K562 (cell line): ENCODE measurements at regions not wholly inside any gene's neighbourhood (a gene's known extent, or its start where the extent isn't known, plus 50 kb on each side); places are given as distances from the start of the nearest gene placed in this dataset.

Source experiments
- ATAC-seq: fragments of 200-7000 bp; cut with Tn5 transposase; 3 replicates; pipeline ENCODE4 v1.9.1; 2020; ENCODE audit warnings: moderate library complexity
- BruUV-seq: library from RNA; stranded (reverse); fragments of 400-500 nt; replicated peaks from 2 replicates; lab custom pipeline; 2021; lab: Mats Ljungman, UMichigan
- CTCF ChIA-PET: fragments of 300-600 bp; formaldehyde crosslinking; extraction: SDS; loops from one replicate; lab custom pipeline; 2021; ENCODE audit warnings: low intra/inter-chr PET ratio; lab: Yijun Ruan, JAX
- POLR2A ChIA-PET: fragments of 300-600, 350-650 bp; sonication (Branson Sonifier 250); formaldehyde crosslinking; extraction: SDS; loops from one replicate; lab custom pipeline; 2021; ENCODE audit warnings: antibody characterized with exemption, inconsistent platforms; lab: Yijun Ruan, JAX
- DNase-seq, 4 experiments: peaks; one replicate each; pipeline versions ENCODE4 v3.0.0 to v3.0.0-alpha.2; 2011 to 2018; ENCODE audit warnings: low spot score in 3 of 4, mixed read lengths in 3 of 4; ENCODE audit errors: extremely low read depth in 1 of 4
- FAIRE-seq: peaks from 2 replicates; lab custom pipeline; 2011; peaks lifted over from hg19 to GRCh38; lab: Jason Lieb, UNC
- H2AFZ ChIP-seq: 2 replicates; pipeline ENCODE4 v1.6.0; 2011; ENCODE audit warnings: low read depth, low read length, control low read depth, inconsistent platforms
- H3K27ac ChIP-seq: fragments of 200-600 bp; 3 replicates; pipeline ENCODE4 v1.8.0; 2011; ENCODE audit warnings: low read depth, mild to moderate bottlenecking, control low read depth, inconsistent platforms, low read length, moderate library complexity, mixed read lengths; ENCODE audit errors: extremely low read depth
- H3K27me3 ChIP-seq, 2 experiments: fragments of 300-600 bp in 1 of 2; 2 replicates in 1 of 2; 3 replicates in 1 of 2; pipeline versions ENCODE4 v1.6.0 to v1.8.0; 2011; ENCODE audit warnings: inconsistent platforms in 2 of 2, low read length in 2 of 2, mild to moderate bottlenecking in 1 of 2, mixed read lengths in 1 of 2, moderate library complexity in 1 of 2; ENCODE audit not compliant: control insufficient read depth in 2 of 2, insufficient read depth in 2 of 2
- H3K36me3 ChIP-seq: fragments of 300-600 bp; 3 replicates; pipeline ENCODE4 v1.8.0; 2011; ENCODE audit warnings: mild to moderate bottlenecking, low read length, inconsistent platforms; ENCODE audit not compliant: control insufficient read depth, insufficient read depth
- H3K4me1 ChIP-seq, 2 experiments: fragments of 200-600 bp in 1 of 2; replicated peaks in 1 of 2; 2 replicates in 1 of 2; 3 replicates in 1 of 2; pipeline versions ENCODE4 v1.5.1 to v1.8.0; 2011; ENCODE audit warnings: inconsistent platforms in 2 of 2, low read length in 2 of 2, mild to moderate bottlenecking in 1 of 2, mixed read lengths in 1 of 2, moderate library complexity in 1 of 2; ENCODE audit not compliant: control insufficient read depth in 2 of 2, insufficient read depth in 2 of 2
- H3K4me2 ChIP-seq: 2 replicates; pipeline ENCODE4 v1.6.1; 2011; ENCODE audit warnings: low read length, control low read depth, inconsistent platforms, mixed read lengths; ENCODE audit not compliant: insufficient read depth
- H3K4me3 ChIP-seq: fragments of 200-600 bp; sonication (generic), shearing (Covaris generic); 2 replicates; pipeline ENCODE4 v1.5.1; 2016; ENCODE audit warnings: control low read depth, inconsistent platforms
- H3K79me2 ChIP-seq: fragments of 200-600 bp; 3 replicates; pipeline ENCODE4 v1.8.0; 2011; ENCODE audit warnings: low read length, inconsistent platforms; ENCODE audit not compliant: control insufficient read depth, insufficient read depth
- H3K9ac ChIP-seq, 2 experiments: 2 replicates each; pipeline versions ENCODE4 v1.6.0 to v1.6.1; 2011; ENCODE audit warnings: low read depth in 2 of 2, low read length in 2 of 2, control low read depth in 1 of 2, inconsistent platforms in 1 of 2, mild to moderate bottlenecking in 1 of 2, mixed read lengths in 1 of 2; ENCODE audit not compliant: insufficient read depth in 1 of 2
- H3K9me1 ChIP-seq: one replicate; pipeline ENCODE4 v1.6.0; 2011; ENCODE audit warnings: inconsistent platforms, mild to moderate bottlenecking, low read length, moderate library complexity; ENCODE audit not compliant: control insufficient read depth, insufficient read depth
- H3K9me3 ChIP-seq: replicated peaks from 2 replicates; pipeline ENCODE4 v1.5.1; 2011; ENCODE audit warnings: low read depth, low read length, inconsistent platforms; ENCODE audit not compliant: control insufficient read depth, insufficient read depth
- H4K20me1 ChIP-seq: replicated peaks from 2 replicates; pipeline ENCODE4 v1.6.1; 2011; ENCODE audit warnings: low read length, inconsistent platforms, mixed read lengths; ENCODE audit not compliant: control insufficient read depth, insufficient read depth
- RBM25 ChIP-seq: fragments of 200-400 bp; formaldehyde crosslinking; IDR thresholded peaks from 2 replicates; pipeline ENCODE4 v1.6.1; 2018; ENCODE audit warnings: low read length, low read depth, moderate library complexity; ENCODE audit not compliant: severe bottlenecking
- WGBS: fragments of 100-300 bp; shearing (Covaris generic); methylation state at CpG from one replicate; pipeline ENCODE4 v1.1.6; 2016; ENCODE audit warnings: low coverage, mixed read lengths; ENCODE audit not compliant: insufficient coverage; ENCODE audit errors: missing lambda C conversion rate; 5-methylcytosine and 5-hydroxymethylcytosine counted together
- in situ Hi-C: fragments of 300-500 bp; cut with MboI; formaldehyde crosslinking; loops from 4 replicates; pipeline ENCODE4 v1.15.0; 2018; ENCODE audit warnings: inconsistent platforms, mixed read lengths
- intact Hi-C: fragments of 100-400 bp; cut with micrococcal nuclease; formaldehyde crosslinking; loops from 2 replicates; pipeline ENCODE4 v1.14.2; 2022
- TF ChIP-seq, protein P1 (sequence below): fragments of 250-450 bp; sonication (Bioruptor Pico); IDR thresholded peaks from 2 replicates; pipeline ENCODE4 v1.4.0; 2020

- no peaks in the 10 kb centered on the region for H3K79me2 ChIP-seq
- CTCF ChIA-PET, result no interaction called here
- POLR2A ChIA-PET, result no interaction called here
- ATAC-seq (no peak), FAIRE-seq (no peak), DNase-seq (no peak)
- H2AFZ ChIP-seq, result no peak overlapping the region
- no peaks in the 10 kb centered on the region for H4K20me1 ChIP-seq
- WGBS, result 4% methylated on average over 4 of the region's 4 CpGs
- peaks cover 0 to 3% of the 10 kb centered on the region in 2 experiments; a peak in 1 of 5 replicates for H3K4me1 ChIP-seq
- peak; percentile 76 for TF ChIP-seq RBM25
- TF ChIP-seq, protein P1, sequence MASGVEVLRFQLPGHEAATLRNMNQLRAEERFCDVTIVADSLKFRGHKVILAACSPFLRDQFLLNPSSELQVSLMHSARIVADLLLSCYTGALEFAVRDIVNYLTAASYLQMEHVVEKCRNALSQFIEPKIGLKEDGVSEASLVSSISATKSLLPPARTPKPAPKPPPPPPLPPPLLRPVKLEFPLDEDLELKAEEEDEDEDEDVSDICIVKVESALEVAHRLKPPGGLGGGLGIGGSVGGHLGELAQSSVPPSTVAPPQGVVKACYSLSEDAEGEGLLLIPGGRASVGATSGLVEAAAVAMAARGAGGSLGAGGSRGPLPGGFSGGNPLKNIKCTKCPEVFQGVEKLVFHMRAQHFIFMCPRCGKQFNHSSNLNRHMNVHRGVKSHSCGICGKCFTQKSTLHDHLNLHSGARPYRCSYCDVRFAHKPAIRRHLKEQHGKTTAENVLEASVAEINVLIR (CRISPR knock-in tag), result no peak
- intact Hi-C loops, result no loop called here
- H3K9ac ChIP-seq, result no peak overlapping the region
- in situ Hi-C loops, result no loop called here
- no peak overlapping the region for H3K4me2 ChIP-seq
- no peaks in the 10 kb centered on the region for H3K9me3 ChIP-seq
- H3K27ac ChIP-seq, result no peak overlapping the region
- peaks cover 10 to 31% of the 10 kb centered on the region in 2 experiments; a peak in 4 of 5 replicates for H3K27me3 ChIP-seq
- no TSS peak for BruUV-seq
- H3K4me3 ChIP-seq, result no peak overlapping the region
- no peaks in the 10 kb centered on the region for H3K36me3 ChIP-seq
- H3K9me1 ChIP-seq, result no peaks in the 10 kb centered on the region
Measured at GRCh38 chr14:101445278-101445677, 116.0 kb upstream of the DIO3 start.

- CTCF ChIA-PET, result no interaction called here
- Histone ChIP-seq H3K4me1 (peaks cover 0 to 3% of the 10 kb centered on the region in 2 experiments; a peak in 1 of 5 replicates), H3K79me2 (no peaks in the 10 kb centered on the region), H3K27ac (no peak overlapping the region), H3K4me3 (no peak overlapping the region), H3K4me2 (no peak overlapping the region), H3K9me3 (no peaks in the 10 kb centered on the region), H3K36me3 (no peaks in the 10 kb centered on the region), H4K20me1 (no peaks in the 10 kb centered on the region), H2AFZ (no peak overlapping the region), H3K9me1 (no peaks in the 10 kb centered on the region), H3K9ac (no peak overlapping the region), H3K27me3 (peaks cover 8 to 36% of the 10 kb centered on the region in 2 experiments; a peak in 4 of 5 replicates)
- POLR2A ChIA-PET, result no interaction called here
- FAIRE-seq (no peak), ATAC-seq (no peak), DNase-seq (no peak)
- no TSS peak for BruUV-seq
- in situ Hi-C loops (no loop called here), intact Hi-C loops (no loop called here)
- WGBS, result 8% methylated on average over 8 of the region's 10 CpGs
Measured at GRCh38 chr14:101446387-101446969, 114.8 kb upstream of the DIO3 start.
